ENCODE measurements at regions not wholly inside any gene's neighbourhood (a gene's known extent, or its start where the extent isn't known, plus 50 kb on each side); places are given as distances from the start of the nearest gene placed in this dataset.
"Not testable (repeated sequence)": the region's sequence is repeated elsewhere in the genome, so short reads cannot be mapped to it uniquely, and the experiment has no call there.

DNA sequence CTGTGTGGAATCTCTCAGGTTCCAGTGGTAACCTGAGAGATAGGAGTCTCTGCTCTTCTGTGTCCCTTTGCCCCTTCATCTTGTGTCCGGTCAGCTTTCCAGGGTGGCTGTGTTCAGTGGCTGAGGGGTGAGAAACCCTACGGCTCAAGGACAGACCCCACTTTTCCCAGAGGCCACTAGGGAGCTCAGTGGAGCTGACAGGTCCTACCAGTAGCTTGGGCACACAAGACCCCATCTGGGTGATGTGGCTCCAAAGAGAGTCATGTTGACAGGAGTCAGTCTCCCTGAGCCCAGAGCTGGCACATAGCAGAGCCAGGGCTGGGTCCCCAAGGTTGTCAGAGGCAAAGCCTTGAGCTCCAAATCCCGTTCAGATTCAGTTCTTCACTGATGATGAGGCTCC, 54.3 kb upstream of the POTEG start:
- TF ChIP-seq, protein P1, sequence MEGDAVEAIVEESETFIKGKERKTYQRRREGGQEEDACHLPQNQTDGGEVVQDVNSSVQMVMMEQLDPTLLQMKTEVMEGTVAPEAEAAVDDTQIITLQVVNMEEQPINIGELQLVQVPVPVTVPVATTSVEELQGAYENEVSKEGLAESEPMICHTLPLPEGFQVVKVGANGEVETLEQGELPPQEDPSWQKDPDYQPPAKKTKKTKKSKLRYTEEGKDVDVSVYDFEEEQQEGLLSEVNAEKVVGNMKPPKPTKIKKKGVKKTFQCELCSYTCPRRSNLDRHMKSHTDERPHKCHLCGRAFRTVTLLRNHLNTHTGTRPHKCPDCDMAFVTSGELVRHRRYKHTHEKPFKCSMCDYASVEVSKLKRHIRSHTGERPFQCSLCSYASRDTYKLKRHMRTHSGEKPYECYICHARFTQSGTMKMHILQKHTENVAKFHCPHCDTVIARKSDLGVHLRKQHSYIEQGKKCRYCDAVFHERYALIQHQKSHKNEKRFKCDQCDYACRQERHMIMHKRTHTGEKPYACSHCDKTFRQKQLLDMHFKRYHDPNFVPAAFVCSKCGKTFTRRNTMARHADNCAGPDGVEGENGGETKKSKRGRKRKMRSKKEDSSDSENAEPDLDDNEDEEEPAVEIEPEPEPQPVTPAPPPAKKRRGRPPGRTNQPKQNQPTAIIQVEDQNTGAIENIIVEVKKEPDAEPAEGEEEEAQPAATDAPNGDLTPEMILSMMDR (IDR thresholded peaks at IDR 0.05) = not testable (repeated sequence)
- TF ChIP-seq, protein P2, sequence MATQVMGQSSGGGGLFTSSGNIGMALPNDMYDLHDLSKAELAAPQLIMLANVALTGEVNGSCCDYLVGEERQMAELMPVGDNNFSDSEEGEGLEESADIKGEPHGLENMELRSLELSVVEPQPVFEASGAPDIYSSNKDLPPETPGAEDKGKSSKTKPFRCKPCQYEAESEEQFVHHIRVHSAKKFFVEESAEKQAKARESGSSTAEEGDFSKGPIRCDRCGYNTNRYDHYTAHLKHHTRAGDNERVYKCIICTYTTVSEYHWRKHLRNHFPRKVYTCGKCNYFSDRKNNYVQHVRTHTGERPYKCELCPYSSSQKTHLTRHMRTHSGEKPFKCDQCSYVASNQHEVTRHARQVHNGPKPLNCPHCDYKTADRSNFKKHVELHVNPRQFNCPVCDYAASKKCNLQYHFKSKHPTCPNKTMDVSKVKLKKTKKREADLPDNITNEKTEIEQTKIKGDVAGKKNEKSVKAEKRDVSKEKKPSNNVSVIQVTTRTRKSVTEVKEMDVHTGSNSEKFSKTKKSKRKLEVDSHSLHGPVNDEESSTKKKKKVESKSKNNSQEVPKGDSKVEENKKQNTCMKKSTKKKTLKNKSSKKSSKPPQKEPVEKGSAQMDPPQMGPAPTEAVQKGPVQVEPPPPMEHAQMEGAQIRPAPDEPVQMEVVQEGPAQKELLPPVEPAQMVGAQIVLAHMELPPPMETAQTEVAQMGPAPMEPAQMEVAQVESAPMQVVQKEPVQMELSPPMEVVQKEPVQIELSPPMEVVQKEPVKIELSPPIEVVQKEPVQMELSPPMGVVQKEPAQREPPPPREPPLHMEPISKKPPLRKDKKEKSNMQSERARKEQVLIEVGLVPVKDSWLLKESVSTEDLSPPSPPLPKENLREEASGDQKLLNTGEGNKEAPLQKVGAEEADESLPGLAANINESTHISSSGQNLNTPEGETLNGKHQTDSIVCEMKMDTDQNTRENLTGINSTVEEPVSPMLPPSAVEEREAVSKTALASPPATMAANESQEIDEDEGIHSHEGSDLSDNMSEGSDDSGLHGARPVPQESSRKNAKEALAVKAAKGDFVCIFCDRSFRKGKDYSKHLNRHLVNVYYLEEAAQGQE (IDR thresholded peaks at IDR 0.05; ENCODE audit: insufficient read depth in 1 of 2, low read depth in 2 of 2, low read length in 1 of 2) = not testable (repeated sequence)
- not testable (repeated sequence) for TF ChIP-seq POLR2AphosphoS5 (IDR thresholded peaks at IDR 0.05; ENCODE audit: low read depth, low read length); TCF7L2 (IDR thresholded peaks at IDR 0.05; ENCODE audit: low read depth, low read length); SIN3A (IDR thresholded peaks at IDR 0.05; ENCODE audit: borderline replicate concordance, insufficient read depth, low read depth, low read length)

Measured in Panc1 (cell line).